GM19452 (cell line): ENCODE measurements at regions not wholly inside any gene's neighbourhood (a gene's known extent, or its start where the extent isn't known, plus 50 kb on each side); places are given as distances from the start of the nearest gene placed in this dataset.

Experiments
- ATAC-seq: cut with Tn5 transposase; IDR thresholded peaks from one replicate; pipeline ENCODE4 v1.9.1; 2021; ENCODE audit not compliant: unreplicated experiment

- ATAC-seq = no peak
These were observed 583.4 kb upstream of the LRRTM1 start for GRCh38 chr2:80887841-80888378.

- no peak for ATAC-seq
These were observed 569.8 kb upstream of the LRRTM1 start for GRCh38 chr2:80874374-80874773.

GRCh38 chr2:80869858-80870438, 565.4 kb upstream of the LRRTM1 start:
- ATAC-seq = no peak

- no peak for ATAC-seq
These were observed 558.7 kb upstream of the LRRTM1 start for GRCh38 chr2:80863147-80863714.

- ATAC-seq = no peak
These were observed 554.4 kb upstream of the LRRTM1 start for GRCh38 chr2:80858965-80859364.

GRCh38 chr2:80856227-80856626, 551.7 kb upstream of the LRRTM1 start:
- ATAC-seq = no peak

- no peak for ATAC-seq
These were observed 550.3 kb upstream of the LRRTM1 start for GRCh38 chr2:80854831-80855230.

- no peak for ATAC-seq
These were observed 548.2 kb upstream of the LRRTM1 start for GRCh38 chr2:80852808-80853139.

- ATAC-seq = no peak
These were observed 547.7 kb upstream of the LRRTM1 start for GRCh38 chr2:80852079-80852807.

- ATAC-seq = no peak
These were observed 526.3 kb upstream of the LRRTM1 start for GRCh38 chr2:80830891-80831290.

- no peak for ATAC-seq
These were observed 518.4 kb upstream of the LRRTM1 start for GRCh38 chr2:80822999-80823398.

- ATAC-seq = no peak
These were observed 510.7 kb upstream of the LRRTM1 start for GRCh38 chr2:80815259-80815658.

GRCh38 chr2:80786584-80786983, 482.0 kb upstream of the LRRTM1 start:
- no peak for ATAC-seq

- no peak for ATAC-seq
These were observed 474.2 kb upstream of the LRRTM1 start for GRCh38 chr2:80778704-80779103.

GRCh38 chr2:80748592-80748991, 444.0 kb upstream of the LRRTM1 start:
- ATAC-seq = no peak

- no peak for ATAC-seq
These were observed 432.5 kb upstream of the LRRTM1 start for GRCh38 chr2:80737047-80737446.

- no peak for ATAC-seq
These were observed 420.4 kb upstream of the LRRTM1 start for GRCh38 chr2:80725001-80725400.

GRCh38 chr2:80722803-80723202, 418.3 kb upstream of the LRRTM1 start:
- no peak for ATAC-seq

GRCh38 chr2:80719607-80720006, 415.1 kb upstream of the LRRTM1 start:
- ATAC-seq = no peak

GRCh38 chr2:80715433-80715832, 410.9 kb upstream of the LRRTM1 start:
- ATAC-seq = no peak

GRCh38 chr2:80711915-80712314, 407.4 kb upstream of the LRRTM1 start:
- ATAC-seq = no peak

- no peak for ATAC-seq
These were observed 402.4 kb upstream of the LRRTM1 start for GRCh38 chr2:80706951-80707350.
